PC-3 (cell line): ENCODE measurements at regions not wholly inside any gene's neighbourhood (a gene's known extent, or its start where the extent isn't known, plus 50 kb on each side); places are given as distances from the start of the nearest gene placed in this dataset.

Experiments used
- ATAC-seq: fragments of 200-7000 bp; cut with Tn5 transposase; 2 replicates; pipeline ENCODE4 v1.9.1; 2020; ENCODE audit warnings: mild to moderate bottlenecking, moderate library complexity
- BruUV-seq: library from RNA; stranded (reverse); fragments of 400-500 nt; replicated peaks from 2 replicates; lab custom pipeline; 2021; lab: Mats Ljungman, UMichigan
- CTCF ChIA-PET: fragments of 300-600 bp; sonication (Branson Sonifier 250); formaldehyde crosslinking; loops from one replicate; lab custom pipeline; 2022; ENCODE audit warnings: antibody characterized with exemption; lab: Charles Lee
- POLR2A ChIA-PET: fragments of 300-600 bp; sonication (Branson Sonifier 250); formaldehyde crosslinking; loops from one replicate; lab custom pipeline; 2022; ENCODE audit warnings: antibody characterized with exemption; ENCODE audit not compliant: unreplicated experiment; lab: Charles Lee
- DNase-seq: peaks from one replicate; pipeline ENCODE4 v3.0.0-alpha.2; 2015
- H2AFZ ChIP-seq: fragments of 300-600 bp; sonication (generic); 2 replicates; pipeline ENCODE4 v1.6.0; 2016; ENCODE audit warnings: antibody characterized with exemption, low read length
- H3F3A ChIP-seq: fragments of 300-600 bp; sonication (generic); one replicate; pipeline ENCODE4 v1.6.0; 2017; ENCODE audit warnings: antibody characterized with exemption, low read length, control low read depth, mild to moderate bottlenecking; ENCODE audit not compliant: unreplicated experiment
- H3K27ac ChIP-seq: fragments of 300-600 bp; sonication (generic); 2 replicates; pipeline ENCODE4 v1.5.1; 2016; ENCODE audit warnings: mild to moderate bottlenecking, low read length
- H3K27me3 ChIP-seq: fragments of 300-600 bp; sonication (generic); 2 replicates; pipeline ENCODE4 v1.6.1; 2016; ENCODE audit warnings: low read length, mixed read lengths
- H3K36me3 ChIP-seq: fragments of 300-600 bp; sonication (generic); 2 replicates; pipeline ENCODE4 v1.6.1; 2016; ENCODE audit warnings: low read depth, mixed run types, low read length, mixed read lengths
- H3K4me1 ChIP-seq: fragments of 300-600 bp; sonication (generic); 2 replicates; pipeline ENCODE4 v1.5.1; 2016; ENCODE audit warnings: low read length; ENCODE audit not compliant: insufficient read depth
- H3K4me2 ChIP-seq: fragments of 300-600 bp; sonication (generic); 2 replicates; pipeline ENCODE4 v1.6.0; 2016; ENCODE audit warnings: low read length
- H3K4me3 ChIP-seq: fragments of 300-600 bp; sonication (generic); 2 replicates; pipeline ENCODE4 v1.5.1; 2016; ENCODE audit warnings: mild to moderate bottlenecking, low read length, mixed read lengths
- H3K79me2 ChIP-seq: fragments of 300-600 bp; sonication (generic); 2 replicates; pipeline ENCODE4 v1.6.1; 2017; ENCODE audit warnings: low read length, mixed read lengths
- H3K9ac ChIP-seq: fragments of 300-600 bp; sonication (generic); 2 replicates; pipeline ENCODE4 v1.6.0; 2016; ENCODE audit warnings: mild to moderate bottlenecking, low read length
- H3K9me2 ChIP-seq: fragments of 300-600 bp; sonication (generic); replicated peaks from 2 replicates; pipeline ENCODE4 v1.6.1; 2016; ENCODE audit warnings: mixed run types, low read length, mixed read lengths
- H3K9me3 ChIP-seq: fragments of 300-600 bp; sonication (generic); 2 replicates; pipeline ENCODE4 v1.6.1; 2016; ENCODE audit warnings: low read length, mixed read lengths
- H4K20me1 ChIP-seq: fragments of 300-600 bp; sonication (generic); 2 replicates; pipeline ENCODE4 v1.6.1; 2016; ENCODE audit warnings: low read length, mixed read lengths
- CTCF ChIP-seq: fragments of 300-600 bp; sonication (generic); conservative IDR thresholded peaks from 2 replicates; pipeline ENCODE4 v1.5.1; 2017; ENCODE audit warnings: antibody characterized with exemption, low read depth, mild to moderate bottlenecking, low read length
- EZH2 ChIP-seq: fragments of 300-600 bp; sonication (generic); IDR thresholded peaks from one replicate; pipeline ENCODE4 v1.6.1; 2017; ENCODE audit warnings: antibody characterized with exemption, mild to moderate bottlenecking, low read length; ENCODE audit not compliant: unreplicated experiment
- EZH2phosphoT487 ChIP-seq: fragments of 300-600 bp; sonication (generic); IDR thresholded peaks from 2 replicates; pipeline ENCODE4 v1.6.1; 2018; ENCODE audit warnings: mild to moderate bottlenecking, antibody characterized with exemption, low read length, borderline replicate concordance
- intact Hi-C: fragments of 100-400 bp; cut with micrococcal nuclease; formaldehyde crosslinking; loops from 2 replicates; pipeline ENCODE4 v1.9.0; 2023

- ATAC-seq (no peak), DNase-seq (no peak)
- TF ChIP-seq EZH2phosphoT487 (no peak), EZH2 (no peak), CTCF (no peak)
- BruUV-seq: no TSS peak
- no peaks in the 10 kb centered on the region for H3K36me3 ChIP-seq
- H3K9ac ChIP-seq: no peak overlapping the region
- CTCF ChIA-PET: no interaction called here
- H3K4me3 ChIP-seq: no peak overlapping the region
- H4K20me1 ChIP-seq: no peaks in the 10 kb centered on the region
- intact Hi-C loops: no loop called here
- H3K9me2 ChIP-seq: no peaks in the 10 kb centered on the region
- H3K27ac ChIP-seq: no peak overlapping the region
- H3K79me2 ChIP-seq: no peaks in the 10 kb centered on the region
- no peaks in the 10 kb centered on the region for H3F3A ChIP-seq
- POLR2A ChIA-PET: no interaction called here
- no peaks in the 10 kb centered on the region for H3K4me1 ChIP-seq
- H3K4me2 ChIP-seq: no peak overlapping the region
- no peak overlapping the region for H2AFZ ChIP-seq
- no peaks in the 10 kb centered on the region for H3K9me3 ChIP-seq
- H3K27me3 ChIP-seq: no peaks in the 10 kb centered on the region
Measured at GRCh38 chr6:6766230-6766905, 177.8 kb downstream of the LY86 start.

- TF ChIP-seq EZH2phosphoT487 (no peak), EZH2 (no peak)
Measured at GRCh38 chr6:6769466-6769865, 180.9 kb downstream of the LY86 start.

GRCh38 chr6:6771224-6771945 is 182.9 kb downstream of the LY86 start:
- no peaks in the 10 kb centered on the region for H3K4me1 ChIP-seq
- H3K9me2 ChIP-seq: no peaks in the 10 kb centered on the region
- peak; percentile 22 for DNase-seq
- no peak overlapping the region for H3K27ac ChIP-seq
- no peaks in the 10 kb centered on the region for H3K9me3 ChIP-seq
- no peak overlapping the region for H3K4me2 ChIP-seq
- no peak for TF ChIP-seq EZH2phosphoT487
- TF ChIP-seq CTCF: no peak
- no peak for TF ChIP-seq EZH2
- CTCF ChIA-PET: no interaction called here
- BruUV-seq: no TSS peak
- H3F3A ChIP-seq: no peaks in the 10 kb centered on the region
- POLR2A ChIA-PET: no interaction called here
- no peak overlapping the region for H3K9ac ChIP-seq
- no peak for ATAC-seq
- H3K4me3 ChIP-seq: no peak overlapping the region
- no peak overlapping the region for H2AFZ ChIP-seq
- H4K20me1 ChIP-seq: no peaks in the 10 kb centered on the region
- intact Hi-C loops: no loop called here
- H3K27me3 ChIP-seq: no peaks in the 10 kb centered on the region
- no peaks in the 10 kb centered on the region for H3K36me3 ChIP-seq
- H3K79me2 ChIP-seq: no peaks in the 10 kb centered on the region

More at GRCh38 chr6:6769466-6769865, 180.9 kb downstream of the LY86 start:
- DNase-seq (no peak), ATAC-seq (no peak)
- intact Hi-C loops: no loop called here
- no peaks in the 10 kb centered on the region for H3K9me2 ChIP-seq
- CTCF ChIA-PET: no interaction called here
- H3K4me1 ChIP-seq: no peaks in the 10 kb centered on the region
- H3K27ac ChIP-seq: no peak overlapping the region
- no peak overlapping the region for H3K9ac ChIP-seq
- no peaks in the 10 kb centered on the region for H3K36me3 ChIP-seq
- H3K4me3 ChIP-seq: no peak overlapping the region
- no peak overlapping the region for H3K4me2 ChIP-seq
- H4K20me1 ChIP-seq: no peaks in the 10 kb centered on the region
- no peaks in the 10 kb centered on the region for H3K27me3 ChIP-seq
- H3K79me2 ChIP-seq: no peaks in the 10 kb centered on the region
- no peak overlapping the region for H2AFZ ChIP-seq
- POLR2A ChIA-PET: no interaction called here
- BruUV-seq: no TSS peak
- no peaks in the 10 kb centered on the region for H3K9me3 ChIP-seq
- no peaks in the 10 kb centered on the region for H3F3A ChIP-seq
